GM12874 (cell line): ENCODE measurements at regions not wholly inside any gene's neighbourhood (a gene's known extent, or its start where the extent isn't known, plus 50 kb on each side); places are given as distances from the start of the nearest gene placed in this dataset.

ENCODE experiments used
- TF ChIP-seq, protein P1 (sequence below): IDR thresholded peaks from 2 replicates; pipeline ENCODE4 v1.5.1; 2011; ENCODE audit warnings: low read depth, mild to moderate bottlenecking, control low read depth, low read length, moderate library complexity; ENCODE audit not compliant: insufficient read depth

DNA sequence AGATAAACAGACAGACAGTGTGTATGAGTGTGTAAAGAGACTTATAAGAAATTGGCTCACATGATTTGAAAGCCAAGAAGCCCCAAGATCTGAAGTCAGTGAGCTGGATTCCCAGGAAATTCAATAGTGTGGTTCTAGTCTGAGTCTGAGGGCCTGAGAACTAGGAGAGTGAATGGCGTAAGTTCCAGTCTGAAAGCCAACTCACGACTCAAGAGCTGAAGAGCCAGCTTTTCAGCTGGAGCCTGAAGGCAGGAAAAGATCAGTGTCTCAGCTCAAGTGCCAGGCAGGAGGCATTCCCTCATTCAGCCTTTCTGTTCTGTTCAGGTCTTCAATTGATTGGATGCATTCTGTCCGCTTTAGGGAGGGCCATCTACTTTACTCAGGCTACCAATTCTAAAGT lies 257.2 kb downstream of the PLPP3 start:
- TF ChIP-seq, protein P1, sequence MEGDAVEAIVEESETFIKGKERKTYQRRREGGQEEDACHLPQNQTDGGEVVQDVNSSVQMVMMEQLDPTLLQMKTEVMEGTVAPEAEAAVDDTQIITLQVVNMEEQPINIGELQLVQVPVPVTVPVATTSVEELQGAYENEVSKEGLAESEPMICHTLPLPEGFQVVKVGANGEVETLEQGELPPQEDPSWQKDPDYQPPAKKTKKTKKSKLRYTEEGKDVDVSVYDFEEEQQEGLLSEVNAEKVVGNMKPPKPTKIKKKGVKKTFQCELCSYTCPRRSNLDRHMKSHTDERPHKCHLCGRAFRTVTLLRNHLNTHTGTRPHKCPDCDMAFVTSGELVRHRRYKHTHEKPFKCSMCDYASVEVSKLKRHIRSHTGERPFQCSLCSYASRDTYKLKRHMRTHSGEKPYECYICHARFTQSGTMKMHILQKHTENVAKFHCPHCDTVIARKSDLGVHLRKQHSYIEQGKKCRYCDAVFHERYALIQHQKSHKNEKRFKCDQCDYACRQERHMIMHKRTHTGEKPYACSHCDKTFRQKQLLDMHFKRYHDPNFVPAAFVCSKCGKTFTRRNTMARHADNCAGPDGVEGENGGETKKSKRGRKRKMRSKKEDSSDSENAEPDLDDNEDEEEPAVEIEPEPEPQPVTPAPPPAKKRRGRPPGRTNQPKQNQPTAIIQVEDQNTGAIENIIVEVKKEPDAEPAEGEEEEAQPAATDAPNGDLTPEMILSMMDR = no peak

- TF ChIP-seq, protein P1 = no peak
Measured at GRCh38 chr1:56321150-56321490, 258.2 kb downstream of the PLPP3 start.

GRCh38 chr1:56320464-56321149 lies 258.8 kb downstream of the PLPP3 start:
- TF ChIP-seq, protein P1 = no peak

- TF ChIP-seq, protein P1 = no peak
Measured at GRCh38 chr1:56317722-56318121, 261.6 kb downstream of the PLPP3 start.

- TF ChIP-seq, protein P1 = no peak
Measured at GRCh38 chr1:56315293-56315942, 263.9 kb downstream of the PLPP3 start.

DNA sequence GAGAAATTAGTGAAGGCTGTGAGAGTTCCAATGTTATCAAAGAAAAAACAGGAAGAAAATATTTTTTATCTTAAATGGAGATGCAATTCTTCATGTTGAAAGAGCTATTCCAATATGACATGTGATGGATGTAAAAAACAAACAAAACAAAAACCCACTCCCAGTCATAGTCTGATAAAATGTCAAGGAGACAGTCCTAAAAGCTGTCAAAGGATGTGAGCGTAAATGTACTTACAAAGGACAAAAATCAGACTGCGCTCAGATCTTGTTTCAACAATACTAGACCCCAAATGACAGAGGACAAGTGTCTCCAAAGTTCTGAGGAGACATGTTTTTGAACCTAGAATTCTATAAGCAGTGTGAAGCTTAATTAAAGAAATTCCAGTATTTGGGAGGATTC lies 265.8 kb downstream of the PLPP3 start:
- TF ChIP-seq, protein P1 = no peak

GRCh38 chr1:56311766-56312165 lies 267.6 kb downstream of the PLPP3 start:
- TF ChIP-seq, protein P1 = no peak
